Stimulated activated CD8-positive, alpha-beta memory T cell treated with anti-CD3 and anti-CD28 coated beads, Interleukin-7, amount 100 ng/mL, for 4 hours (primary cell): ENCODE measurements at regions not wholly inside any gene's neighbourhood (a gene's known extent, or its start where the extent isn't known, plus 50 kb on each side); places are given as distances from the start of the nearest gene placed in this dataset.
"Not testable (repeated sequence)": the region's sequence is repeated elsewhere in the genome, so short reads cannot be mapped to it uniquely, and the experiment has no call there.

Experiments
- DNase-seq, 2 donors: peaks; one replicate each; pipeline ENCODE4 v3.0.0-alpha.2; 2020; ENCODE audit warnings: low read depth in 2 of 2

DNA sequence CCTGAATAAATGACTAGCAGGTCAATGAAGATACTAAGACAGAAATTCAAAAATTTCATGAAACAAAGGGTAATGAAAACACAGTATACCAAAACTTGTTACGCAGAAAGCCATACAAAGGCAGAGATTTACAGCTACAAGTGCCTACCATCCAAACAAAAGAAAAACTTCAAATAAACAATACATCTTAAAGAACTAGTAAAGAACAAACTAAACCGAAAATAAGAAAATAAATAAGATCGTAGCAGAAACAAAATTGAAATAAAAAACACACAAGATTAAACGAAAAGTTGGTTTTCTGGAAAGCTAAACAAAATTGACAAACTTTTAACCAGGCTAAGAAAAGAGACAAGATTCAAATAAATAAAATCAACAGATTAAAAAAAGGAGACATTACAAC is 51.5 kb downstream of the VPREB1 start:
- not testable (repeated sequence) for DNase-seq

DNA sequence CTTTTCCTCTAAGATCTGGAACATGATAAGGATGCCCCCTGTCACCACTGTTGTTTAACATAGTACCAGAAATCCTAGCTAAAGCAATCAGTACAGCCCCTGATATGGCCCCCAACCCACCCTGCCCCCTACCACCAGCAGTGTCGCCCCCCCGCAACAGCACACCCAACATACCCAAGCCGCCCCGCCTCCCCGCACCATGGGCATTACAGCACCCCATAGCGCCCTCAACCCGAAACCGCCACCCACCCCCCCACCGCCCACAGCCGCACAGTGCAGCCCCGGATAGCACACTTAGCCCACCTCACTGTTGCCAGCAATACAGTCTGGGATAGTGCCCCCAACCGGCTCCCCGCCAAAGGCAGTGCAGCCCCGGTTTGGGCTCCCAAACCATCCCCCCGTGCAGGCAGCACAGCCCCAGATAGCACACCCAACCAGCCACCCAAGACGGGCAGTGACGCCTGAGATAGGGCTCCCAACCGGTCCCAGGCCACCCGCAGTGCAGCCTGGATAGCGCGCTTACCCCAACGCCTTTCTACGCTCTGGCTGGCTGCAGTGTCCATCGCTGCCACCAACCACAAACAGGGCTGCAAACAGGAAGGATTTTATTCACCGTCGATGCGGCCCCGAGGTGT is 52.7 kb downstream of the VPREB1 start:
- peak in 1 of 2 donors; percentile 6 for DNase-seq

DNA sequence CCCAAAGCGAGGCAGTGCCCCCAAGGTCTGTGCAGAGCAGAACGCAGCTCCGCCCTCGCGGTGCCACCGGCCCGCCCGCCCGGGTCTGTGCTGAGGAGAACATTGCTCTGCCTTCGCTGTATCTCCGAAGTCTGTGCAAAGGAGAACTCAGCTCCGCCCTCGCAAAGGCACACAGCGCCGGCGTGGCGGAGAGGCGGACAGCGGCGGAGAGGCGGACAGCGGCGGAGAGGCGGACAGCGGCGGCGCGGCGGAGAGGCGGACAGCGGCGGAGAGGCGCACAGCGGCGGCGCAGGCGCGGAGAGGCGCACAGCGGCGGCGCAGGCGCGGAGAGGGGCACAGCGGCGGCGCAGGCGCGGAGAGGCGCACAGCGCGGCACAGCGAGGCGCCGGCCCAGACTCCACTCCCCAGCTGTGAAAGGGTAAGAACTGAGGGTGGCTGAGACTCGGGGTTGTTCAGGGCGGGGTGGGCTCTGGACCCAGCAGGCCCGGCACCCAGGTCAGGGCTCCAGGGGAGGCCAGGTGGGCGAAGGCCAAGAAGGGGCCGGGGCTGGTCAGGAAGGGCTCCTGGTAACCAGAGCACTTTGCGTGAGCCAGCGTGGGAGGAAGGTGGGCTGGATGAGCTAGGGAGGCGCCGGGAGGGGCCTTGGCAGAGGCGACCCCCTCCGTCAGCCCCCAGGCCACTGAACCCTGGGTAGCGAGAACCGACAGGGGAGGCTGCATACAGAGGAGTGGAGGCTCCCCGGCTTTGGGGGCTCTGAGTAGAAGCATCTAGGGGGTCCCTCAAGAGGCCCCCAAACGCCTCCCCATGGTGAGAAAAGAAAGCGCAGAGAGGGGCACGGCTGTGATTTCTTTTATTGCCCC is 53.4 kb downstream of the VPREB1 start:
- peak; percentile 39 to 72 for DNase-seq

DNA sequence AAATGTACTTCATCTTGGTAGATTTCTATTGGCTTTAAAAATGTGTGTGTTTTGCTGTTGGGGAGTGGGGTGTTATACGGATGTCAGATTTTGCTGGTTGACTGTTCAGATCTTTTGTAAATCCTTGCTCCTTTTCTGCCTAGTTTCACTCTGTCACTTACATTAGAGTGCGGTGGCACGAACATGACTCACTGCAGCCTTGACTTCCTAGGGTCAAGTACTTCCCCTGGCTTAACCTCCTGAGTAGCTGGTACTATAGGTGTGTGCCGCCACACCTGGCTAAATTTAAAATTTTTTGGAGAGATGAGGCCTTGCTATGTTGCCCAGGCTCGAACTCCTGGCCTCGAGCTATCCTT is 54.0 kb downstream of the VPREB1 start:
- not testable (repeated sequence) for DNase-seq

DNA sequence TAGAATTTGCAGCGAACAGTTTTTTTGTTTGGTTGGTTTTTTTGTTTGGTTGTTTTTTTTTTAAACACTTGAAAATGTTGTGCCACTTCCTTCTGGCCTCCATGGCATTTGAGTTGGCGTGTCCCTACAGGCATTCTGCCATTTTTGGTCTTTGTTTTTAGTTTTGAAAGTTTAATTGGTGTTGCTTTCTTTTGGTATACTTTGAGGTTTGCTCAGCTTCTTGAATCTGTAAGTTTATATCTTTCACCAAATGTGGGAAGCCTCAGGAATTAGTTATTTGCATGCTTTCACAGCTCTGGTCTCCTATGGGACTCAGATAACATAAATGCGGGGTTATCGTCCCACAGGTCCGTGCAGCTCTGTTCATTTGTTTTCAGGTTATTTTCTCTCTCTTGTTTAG is 55.9 kb downstream of the VPREB1 start:
- DNase-seq: not testable (repeated sequence)

DNA sequence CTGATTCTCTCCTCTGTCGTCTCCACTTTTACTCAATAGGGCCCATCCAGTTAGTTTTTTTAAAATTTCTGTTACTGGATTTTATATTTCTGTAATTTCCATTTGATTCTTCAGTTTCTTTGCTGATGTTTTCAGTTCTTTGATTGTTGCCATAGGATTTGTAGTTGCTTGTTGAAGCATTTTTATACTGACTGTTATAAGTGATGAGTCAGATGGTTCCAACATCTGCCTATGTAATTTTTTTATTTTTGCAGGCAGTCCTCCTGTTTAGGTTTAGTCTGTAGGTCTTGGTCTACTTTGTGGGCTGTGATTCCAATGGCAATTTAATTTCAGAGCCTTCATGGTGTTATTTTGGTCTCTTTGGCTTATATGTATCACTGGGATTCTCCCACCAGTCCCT is 56.4 kb downstream of the VPREB1 start:
- DNase-seq: not testable (repeated sequence)

DNA sequence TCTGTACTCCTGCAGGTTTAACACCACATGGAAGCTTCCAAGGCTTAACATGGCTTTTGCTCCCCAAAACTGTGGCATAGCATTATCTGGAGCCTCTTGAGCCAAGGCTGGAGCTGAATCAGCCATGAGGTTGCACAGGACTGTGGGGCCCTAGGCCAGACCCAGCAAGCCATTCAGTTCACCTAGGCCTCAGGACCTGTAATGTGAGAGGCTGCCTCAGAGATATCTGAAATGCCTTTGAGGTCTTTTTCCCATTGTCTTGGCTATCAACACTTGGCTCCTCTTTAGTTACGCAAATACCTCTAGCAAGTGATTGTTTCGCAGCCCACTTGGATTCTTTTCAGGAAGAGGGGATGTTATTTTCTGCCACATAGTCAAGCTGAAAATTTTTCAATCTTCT is 72.0 kb downstream of the VPREB1 start:
- DNase-seq: no peak

DNA sequence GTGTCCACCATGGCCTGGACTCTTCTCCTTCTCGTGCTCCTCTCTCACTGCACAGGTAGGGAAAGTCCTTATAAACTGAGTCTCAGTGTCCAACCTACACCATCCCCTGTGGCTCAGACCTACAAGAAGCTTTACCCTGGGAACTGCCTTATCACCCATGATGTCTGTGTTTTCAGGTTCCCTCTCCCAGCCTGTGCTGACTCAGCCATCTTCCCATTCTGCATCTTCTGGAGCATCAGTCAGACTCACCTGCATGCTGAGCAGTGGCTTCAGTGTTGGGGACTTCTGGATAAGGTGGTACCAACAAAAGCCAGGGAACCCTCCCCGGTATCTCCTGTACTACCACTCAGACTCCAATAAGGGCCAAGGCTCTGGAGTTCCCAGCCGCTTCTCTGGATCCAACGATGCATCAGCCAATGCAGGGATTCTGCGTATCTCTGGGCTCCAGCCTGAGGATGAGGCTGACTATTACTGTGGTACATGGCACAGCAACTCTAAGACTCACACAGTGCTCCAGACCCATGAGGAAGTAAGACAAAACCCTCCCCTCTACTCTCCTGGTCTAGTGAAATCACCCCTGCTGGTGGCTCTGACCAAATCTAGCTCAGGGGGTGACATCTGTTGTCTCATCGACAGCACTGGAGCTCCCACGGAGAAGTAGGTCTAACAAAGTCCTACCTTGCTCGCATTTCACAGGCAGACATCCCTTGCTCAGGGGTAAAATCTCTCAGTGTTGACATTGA is 74.3 kb downstream of the VPREB1 start:
- DNase-seq: no peak

DNA sequence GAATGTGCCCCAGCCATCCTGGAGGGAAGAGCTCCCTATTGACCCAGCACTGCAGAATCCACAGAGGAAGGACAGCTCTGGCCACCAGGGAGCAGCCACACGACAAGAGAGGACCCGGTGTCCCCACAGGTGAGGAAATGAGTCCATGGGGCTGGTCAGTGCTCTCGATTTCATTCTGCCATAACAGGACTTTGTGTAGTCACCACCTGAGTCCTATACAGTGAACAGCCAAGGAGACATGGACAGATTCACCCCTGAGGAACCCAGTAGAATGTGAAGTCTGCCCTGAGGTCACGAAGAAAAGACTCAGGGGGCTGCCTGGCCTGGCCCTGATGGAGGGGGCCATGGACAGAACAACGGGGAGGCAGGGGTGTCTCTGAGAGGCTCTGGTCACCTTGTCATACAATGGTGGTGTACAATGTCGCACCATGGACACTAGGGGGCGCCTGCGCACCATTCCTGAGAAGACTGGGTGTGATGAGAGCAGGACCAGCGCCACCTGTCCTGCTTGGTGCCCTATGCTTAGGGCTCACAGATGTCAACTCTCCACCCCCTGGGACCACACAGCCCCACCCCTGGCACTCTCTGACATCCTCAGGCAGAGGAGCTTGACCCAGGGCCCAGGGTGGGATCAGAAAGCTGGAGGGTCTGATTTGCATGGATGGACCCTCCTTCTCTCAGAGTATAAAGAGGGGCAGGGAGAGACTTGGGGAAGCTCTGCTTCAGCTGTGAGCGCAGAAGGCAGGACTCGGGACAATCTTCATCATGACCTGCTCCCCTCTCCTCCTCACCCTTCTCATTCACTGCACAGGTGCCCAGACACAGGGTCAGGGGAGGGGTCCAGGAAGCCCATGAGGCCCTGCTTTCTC is 77.4 kb downstream of the VPREB1 start:
- peak; percentile 35 to 38 for DNase-seq

DNA sequence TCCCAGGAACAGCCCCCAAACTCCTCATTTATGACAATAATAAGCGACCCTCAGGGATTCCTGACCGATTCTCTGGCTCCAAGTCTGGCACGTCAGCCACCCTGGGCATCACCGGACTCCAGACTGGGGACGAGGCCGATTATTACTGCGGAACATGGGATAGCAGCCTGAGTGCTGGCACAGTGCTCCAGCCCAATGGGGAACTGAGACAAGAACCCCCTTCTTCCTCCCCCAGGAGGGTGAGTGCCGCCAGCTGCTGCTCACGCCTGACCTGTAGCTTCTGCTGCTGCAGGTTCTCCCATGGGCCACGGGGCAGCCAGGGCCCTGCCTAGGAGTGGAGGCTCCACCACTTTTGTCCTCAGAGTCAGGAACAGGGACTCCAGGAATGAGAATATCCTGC is 78.2 kb downstream of the VPREB1 start:
- no peak for DNase-seq

DNA sequence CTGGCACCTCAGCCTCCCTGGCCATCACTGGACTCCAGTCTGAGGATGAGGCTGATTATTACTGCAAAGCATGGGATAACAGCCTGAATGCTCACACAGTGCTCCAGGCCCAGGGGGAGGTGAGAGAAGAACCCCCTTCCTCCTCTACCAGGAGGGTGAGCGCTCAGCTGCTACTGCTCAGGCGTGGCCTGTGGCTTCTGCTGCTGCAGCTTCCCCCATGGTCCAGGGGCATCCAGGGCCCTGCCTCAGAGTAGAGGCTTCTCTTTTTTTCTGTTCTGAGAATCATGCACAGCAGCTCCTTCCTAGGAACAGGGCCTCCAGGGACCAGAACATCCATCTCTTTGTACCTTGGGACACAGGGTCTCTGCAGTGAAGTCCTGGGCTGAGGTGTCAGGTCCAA is 83.1 kb downstream of the VPREB1 start:
- no peak for DNase-seq

DNA sequence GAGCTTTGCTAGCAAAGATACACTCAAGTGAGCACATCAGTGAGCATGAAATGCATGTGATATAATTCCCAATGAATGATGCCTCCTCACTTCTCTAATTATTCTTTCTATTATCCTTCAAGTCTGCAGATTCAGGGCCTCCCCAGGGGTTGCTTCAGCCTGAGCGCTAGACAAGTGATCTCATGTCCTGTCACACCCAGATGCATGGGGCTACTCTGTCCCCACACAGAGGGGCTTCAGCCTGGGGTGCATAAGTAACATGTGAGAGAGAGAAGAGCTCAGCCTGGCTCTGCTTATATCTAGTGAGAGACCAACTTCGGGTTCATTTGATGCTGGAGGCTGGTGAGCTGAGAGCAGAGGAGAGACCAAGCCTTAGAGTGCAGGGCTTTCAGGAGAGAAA is 85.2 kb downstream of the VPREB1 start:
- DNase-seq: no peak

DNA sequence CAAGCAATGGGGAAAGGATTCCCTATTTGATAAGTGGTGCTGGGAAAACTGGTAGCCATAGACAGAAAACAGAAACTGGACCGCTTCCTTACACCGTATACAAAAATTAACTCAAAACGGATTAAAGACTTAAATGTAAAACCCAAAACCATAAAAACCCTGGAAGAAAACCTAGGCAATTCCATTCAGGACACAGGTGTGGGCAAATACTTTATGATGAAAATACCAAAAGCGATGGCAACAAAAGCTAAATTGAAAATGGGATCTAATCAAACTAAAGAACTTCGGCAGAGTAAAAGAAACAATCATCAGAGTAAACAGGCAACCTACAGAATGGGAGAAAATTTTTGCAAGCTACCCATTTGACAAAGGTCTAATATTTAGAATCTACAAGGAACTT is 91.1 kb downstream of the VPREB1 start:
- not testable (repeated sequence) for DNase-seq

DNA sequence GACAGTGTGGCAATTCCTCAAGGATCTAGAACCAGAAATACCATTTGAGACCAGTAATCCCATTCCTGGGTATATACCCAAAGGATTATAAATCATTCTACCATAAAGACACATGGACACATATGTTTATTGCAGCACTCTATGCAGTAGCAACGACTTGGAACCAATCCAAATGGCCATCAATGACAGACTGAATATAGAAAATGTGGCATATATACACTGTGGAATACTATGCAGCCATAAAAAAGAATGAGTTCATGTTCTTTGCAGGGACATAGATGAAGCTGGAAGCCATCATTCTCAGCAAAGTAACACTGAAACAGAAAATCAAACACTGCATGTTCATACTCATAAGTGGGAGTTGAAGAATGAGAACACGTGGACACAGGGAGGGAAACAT is 91.7 kb downstream of the VPREB1 start:
- not testable (repeated sequence) for DNase-seq

DNA sequence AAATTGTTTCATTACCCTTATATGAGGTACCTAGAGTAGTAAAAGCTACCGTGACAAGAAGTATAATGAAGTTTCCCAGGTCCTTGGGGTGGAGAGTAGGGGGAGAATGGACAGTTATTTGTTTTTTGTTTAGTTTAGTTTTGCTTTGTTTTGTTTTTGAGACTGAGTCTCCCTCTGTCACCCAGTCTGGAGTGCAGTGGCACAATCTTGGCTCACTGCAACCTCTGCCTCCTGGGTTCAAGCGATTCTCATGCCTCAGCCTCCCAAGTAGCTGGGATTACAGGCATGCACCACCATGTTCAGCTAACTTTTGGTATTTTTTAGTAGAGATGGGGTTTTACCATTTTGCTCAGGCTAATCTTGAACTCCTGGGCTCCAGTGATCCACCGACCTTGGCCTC is 94.2 kb downstream of the VPREB1 start:
- not testable (repeated sequence) for DNase-seq

DNA sequence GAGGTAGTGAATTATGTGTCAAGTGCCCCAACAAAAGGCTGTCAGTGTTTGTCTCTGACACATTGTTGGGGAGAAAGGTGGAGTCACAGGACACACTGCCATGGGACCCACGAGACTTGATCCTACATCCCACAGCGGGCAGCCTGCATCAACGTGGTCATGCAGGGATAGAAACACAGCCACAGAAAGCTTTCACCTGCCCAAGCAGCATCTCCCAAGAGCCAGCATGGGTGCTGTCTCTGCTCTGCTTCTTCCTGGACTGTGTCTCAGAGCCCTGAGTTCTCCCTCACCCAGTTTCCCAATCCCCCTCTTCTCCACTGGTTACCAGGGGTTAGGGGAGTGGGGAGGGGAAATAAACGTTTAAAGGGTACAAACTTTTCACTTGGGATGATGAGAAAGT is 97.2 kb downstream of the VPREB1 start:
- DNase-seq: no peak

DNA sequence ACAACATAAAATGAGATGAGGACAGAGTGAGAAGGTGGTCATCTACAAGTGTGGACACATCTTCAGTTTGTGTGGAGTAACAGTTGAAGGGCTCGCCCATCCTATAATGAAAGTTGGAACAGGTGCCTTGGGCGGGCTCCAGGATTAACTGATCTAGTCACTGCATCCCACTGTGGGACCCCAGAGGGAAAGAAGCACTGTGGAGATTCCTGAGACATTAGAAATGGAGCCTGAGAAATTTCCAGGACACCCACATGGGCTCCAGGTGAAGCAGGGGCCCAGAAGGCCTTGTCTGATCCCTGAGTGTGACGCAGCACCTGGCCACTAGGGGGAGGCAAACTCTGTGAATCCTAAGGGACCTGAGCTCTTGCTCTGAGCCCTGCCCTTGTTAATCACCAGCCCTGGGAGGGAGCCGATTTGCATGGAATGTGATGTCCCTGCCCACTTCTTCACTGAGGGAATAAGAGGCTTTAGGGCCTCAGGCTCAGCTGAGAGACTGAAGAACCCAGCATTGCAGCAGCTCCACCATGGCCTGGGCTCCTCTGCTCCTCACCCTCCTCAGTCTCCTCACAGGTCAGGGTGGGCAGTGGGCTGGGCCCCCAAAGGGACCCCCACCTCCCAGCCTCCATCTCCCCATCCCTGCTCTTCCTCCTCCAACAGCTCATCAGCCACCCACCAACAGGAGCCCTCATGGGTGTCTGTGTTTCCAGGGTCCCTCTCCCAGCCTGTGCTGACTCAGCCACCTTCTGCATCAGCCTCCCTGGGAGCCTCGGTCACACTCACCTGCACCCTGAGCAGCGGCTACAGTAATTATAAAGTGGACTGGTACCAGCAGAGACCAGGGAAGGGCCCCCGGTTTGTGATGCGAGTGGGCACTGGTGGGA is 98.4 kb downstream of the VPREB1 start:
- peak; percentile 33 to 44 for DNase-seq

DNA sequence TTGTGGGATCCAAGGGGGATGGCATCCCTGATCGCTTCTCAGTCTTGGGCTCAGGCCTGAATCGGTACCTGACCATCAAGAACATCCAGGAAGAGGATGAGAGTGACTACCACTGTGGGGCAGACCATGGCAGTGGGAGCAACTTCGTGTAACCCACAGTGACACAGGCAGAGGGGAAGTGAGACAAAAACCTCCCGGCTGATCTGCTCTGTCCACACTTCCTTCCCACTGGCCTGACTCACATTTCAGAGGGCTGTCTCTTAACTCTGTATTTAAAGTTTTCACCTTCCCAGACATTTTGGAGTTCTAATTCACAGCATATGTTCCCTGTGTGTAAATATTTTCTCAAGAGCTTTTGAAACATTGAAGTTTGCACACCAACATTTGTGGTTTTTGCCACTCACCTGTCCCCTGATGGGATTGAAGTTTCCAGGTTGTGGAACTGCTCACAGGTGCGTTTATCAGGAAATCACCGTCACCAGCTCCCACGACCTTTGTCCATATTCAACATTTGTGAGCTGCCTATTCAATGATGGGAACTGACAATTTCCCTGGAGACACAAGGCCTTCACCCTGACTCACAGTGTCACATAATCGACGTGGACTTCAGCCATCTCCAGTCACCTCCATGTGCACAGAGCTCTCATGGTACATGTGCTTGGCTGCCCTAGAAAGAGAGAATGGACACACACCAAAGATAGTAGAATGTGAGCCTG is 99.2 kb downstream of the VPREB1 start:
- DNase-seq: no peak

DNA sequence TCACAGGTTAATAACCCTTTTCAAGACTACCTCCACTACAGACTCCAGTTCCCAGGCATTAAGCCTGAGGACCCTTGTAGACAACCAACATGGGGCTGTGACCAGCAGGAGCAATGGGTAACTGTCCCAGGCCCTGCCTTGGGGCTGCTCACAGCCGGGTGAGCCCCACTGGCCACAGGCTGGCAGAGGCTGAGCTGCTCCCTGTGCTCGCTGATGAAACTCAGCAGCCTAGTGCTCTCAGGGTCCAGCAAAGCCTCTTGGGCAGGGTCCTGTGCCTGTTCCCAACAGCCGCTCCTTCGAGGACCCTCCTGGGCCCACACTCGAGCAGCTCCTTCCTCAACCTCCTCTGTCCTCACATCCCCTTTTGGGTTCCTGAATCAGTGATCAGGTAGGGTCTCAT is 99.8 kb downstream of the VPREB1 start:
- DNase-seq: no peak

DNA sequence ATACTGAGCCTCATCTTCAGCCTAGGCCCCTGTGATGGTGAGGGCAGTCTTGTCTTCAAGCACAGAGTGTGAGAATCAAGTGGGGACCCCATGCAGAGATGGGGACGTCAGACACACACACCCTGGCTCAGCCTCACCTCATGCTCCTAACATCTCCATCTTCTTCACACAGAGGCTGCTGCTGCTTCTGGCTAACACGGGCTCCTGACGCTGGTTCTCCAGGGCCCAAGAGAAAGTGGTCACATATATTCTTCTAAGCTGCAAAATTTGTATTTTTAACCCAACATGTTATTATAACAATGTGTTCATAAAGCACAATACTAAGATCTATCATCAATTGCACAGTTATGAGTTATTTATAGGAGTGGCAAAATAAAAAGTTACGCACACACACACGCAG is 101.2 kb downstream of the VPREB1 start:
- no peak for DNase-seq
